Activated CD4-positive, alpha-beta T cell treated with anti-CD3 and anti-CD28 coated beads, Interleukin-2, Interleukin-6, amounts not matched to agents 100 ng/mL and 50 ng/mL, durations not matched to agents 16 hours and 8 hours (primary cell): ENCODE measurements at regions not wholly inside any gene's neighbourhood (a gene's known extent, or its start where the extent isn't known, plus 50 kb on each side); places are given as distances from the start of the nearest gene placed in this dataset.
"Not testable (repeated sequence)": the region's sequence is repeated elsewhere in the genome, so short reads cannot be mapped to it uniquely, and the experiment has no call there.

Source experiments
- DNase-seq: peaks from one replicate; pipeline ENCODE4 v3.0.0-alpha.2; 2020

DNA sequence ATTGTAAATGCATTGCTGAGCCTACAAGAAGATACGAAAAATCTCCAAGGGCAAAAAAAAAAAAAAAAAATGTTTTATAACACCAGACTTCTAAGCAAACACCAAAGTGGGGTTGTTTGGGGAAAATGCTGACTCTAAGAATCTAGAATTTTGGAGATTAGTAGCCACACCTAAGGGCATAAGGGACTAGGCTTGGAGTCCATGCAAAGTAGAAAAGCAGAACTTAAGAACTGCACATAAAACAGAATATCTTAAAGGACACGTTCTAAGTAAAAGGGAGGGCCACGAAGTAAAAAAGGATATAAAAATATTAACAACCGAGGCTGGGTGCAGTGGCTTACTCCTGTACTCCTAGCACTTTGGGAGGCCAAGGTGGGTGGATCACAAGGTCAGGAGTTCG lies 269.8 kb upstream of the AUTS2 start:
- no peak for DNase-seq

GRCh38 chr7:69334701-69335100 lies 263.6 kb upstream of the AUTS2 start:
- no peak for DNase-seq

- no peak for DNase-seq
These were observed 262.9 kb upstream of the AUTS2 start for GRCh38 chr7:69335331-69335730.

- no peak for DNase-seq
These were observed 261.3 kb upstream of the AUTS2 start for GRCh38 chr7:69336976-69337375.

- no peak for DNase-seq
These were observed 260.1 kb upstream of the AUTS2 start for GRCh38 chr7:69338144-69338543.

GRCh38 chr7:69341288-69341687 lies 257.0 kb upstream of the AUTS2 start:
- DNase-seq, result no peak

- no peak for DNase-seq
These were observed 256.0 kb upstream of the AUTS2 start for GRCh38 chr7:69342154-69342884.

GRCh38 chr7:69349291-69349690 lies 249.0 kb upstream of the AUTS2 start:
- no peak for DNase-seq

GRCh38 chr7:69358163-69358821 lies 240.0 kb upstream of the AUTS2 start:
- no peak for DNase-seq

DNA sequence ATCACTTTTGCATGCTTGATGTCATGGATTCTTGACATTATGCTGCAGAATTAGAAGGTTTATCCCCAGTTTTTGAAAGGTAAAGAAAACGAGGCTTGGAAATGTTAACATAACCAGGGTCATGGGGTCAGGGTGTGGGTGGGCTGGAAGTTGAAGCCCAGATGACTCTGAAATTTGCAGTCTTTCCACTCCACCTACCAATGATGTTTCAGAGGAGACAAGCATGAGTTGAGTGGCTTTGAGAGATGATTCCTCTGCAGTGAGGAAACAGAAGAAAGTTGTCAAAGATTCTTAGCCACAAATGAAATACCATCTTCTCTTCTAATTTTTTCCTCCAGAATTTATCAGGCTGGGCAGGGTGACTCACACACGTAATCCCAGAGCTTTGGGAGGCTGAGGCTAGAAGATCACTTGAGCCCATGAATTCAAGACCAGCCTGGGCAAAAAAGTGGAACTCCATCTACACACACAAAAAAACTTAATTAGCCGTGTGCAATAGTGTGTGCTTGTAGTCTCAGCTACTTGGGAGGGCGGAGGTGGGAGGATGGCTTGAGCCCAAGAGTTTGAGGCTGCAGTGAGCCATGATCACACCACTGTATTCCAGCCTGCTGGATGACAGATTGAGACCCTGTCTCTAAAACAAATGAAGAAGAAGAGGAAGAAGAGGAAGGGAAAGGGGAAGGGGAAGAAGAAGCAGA lies 239.1 kb upstream of the AUTS2 start:
- no peak for DNase-seq

DNA sequence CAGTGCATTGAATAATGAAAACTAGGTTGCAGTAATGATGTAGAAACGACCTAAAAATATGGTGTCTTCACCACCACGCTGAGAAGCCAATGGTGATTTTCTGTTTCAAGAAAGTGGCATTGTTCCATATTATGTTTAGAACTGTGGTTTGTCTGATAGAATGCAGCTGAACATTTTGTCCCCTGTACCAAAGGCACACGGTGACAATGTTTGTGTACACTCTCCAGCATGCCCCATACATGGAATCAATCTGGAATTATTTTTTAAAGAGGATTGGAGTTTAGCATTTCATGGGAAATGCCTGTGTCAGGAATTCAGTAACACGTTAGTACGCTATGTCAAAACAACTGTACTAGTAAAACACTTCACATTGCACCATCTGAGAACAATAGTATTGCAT lies 237.4 kb upstream of the AUTS2 start:
- no peak for DNase-seq

GRCh38 chr7:69363136-69363535 lies 235.1 kb upstream of the AUTS2 start:
- DNase-seq, result no peak

GRCh38 chr7:69364813-69365643 lies 233.2 kb upstream of the AUTS2 start:
- no peak for DNase-seq

- no peak for DNase-seq
These were observed 232.6 kb upstream of the AUTS2 start for GRCh38 chr7:69365651-69366192.

GRCh38 chr7:69367780-69368179 lies 230.5 kb upstream of the AUTS2 start:
- no peak for DNase-seq

- DNase-seq, result no peak
These were observed 224.9 kb upstream of the AUTS2 start for GRCh38 chr7:69373171-69374043.

DNA sequence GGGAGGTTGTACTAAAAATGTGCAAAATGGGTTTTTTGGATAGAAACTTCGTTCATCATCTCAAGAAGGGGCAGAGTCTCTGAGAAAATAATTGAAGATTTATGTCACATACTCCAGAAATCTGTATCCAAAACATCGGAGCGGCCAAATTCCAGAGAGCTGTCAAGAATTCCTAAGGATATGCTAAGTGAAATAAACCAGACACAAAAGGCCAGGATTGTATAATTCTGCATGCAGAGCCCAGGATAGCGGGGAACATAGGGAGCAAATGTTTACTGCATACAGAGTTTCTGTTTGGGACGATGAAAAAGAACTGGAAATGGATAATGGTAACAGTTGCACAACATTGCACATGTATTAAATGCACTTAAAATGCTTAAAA lies 224.2 kb upstream of the AUTS2 start:
- no peak for DNase-seq

GRCh38 chr7:69377191-69377590 lies 221.1 kb upstream of the AUTS2 start:
- DNase-seq, result no peak

DNA sequence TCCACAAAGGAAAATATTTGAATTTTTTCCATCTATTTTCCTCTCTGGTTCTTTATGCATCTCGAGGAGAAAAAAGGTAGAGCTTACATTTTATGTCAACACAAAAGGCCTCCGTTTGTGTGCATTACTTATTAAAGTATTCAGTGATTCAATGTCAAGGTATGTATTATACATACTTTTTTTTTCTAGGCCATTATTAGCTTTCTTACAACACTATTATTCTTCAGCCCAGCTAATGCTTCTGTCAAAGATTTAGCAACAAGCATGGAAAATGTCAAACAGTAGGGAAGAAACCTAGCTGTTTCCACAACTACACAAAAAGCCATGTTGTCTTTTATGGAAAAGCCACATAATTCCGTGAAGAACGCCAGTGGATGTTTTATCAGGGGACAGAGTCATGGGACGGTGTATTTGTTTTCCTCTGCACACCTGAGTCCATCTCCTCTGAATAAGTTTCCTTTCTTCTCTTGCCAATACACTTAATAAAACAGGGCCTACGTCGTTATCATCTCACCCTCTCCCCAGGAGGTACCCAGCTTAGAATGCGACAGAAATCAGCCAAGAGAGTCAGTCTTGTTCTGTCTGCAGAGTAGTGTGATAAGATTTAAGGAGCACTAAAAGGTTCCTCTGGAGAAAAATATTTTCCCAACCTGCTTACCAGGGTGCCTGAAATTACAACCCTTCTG lies 209.7 kb upstream of the AUTS2 start:
- DNase-seq, result no peak

DNA sequence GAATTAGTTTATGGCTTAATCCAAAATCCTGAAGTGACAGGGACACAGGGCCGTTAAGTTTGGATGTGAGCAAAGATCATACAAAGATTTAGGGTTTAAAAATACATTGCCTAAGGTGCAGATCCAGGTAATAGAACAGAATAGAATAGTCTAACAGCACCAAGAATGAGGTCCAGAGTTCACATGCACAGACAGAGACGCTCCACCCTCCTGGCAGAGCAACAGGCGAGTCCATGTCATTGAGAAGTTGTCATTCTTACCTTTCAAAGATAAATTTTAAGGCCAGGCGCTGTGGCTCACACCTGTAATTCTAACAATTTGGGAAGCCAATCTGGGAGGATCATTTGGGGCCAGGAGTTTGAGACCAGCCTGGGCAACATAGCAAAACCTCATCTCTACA lies 209.1 kb upstream of the AUTS2 start:
- DNase-seq, result no peak

DNA sequence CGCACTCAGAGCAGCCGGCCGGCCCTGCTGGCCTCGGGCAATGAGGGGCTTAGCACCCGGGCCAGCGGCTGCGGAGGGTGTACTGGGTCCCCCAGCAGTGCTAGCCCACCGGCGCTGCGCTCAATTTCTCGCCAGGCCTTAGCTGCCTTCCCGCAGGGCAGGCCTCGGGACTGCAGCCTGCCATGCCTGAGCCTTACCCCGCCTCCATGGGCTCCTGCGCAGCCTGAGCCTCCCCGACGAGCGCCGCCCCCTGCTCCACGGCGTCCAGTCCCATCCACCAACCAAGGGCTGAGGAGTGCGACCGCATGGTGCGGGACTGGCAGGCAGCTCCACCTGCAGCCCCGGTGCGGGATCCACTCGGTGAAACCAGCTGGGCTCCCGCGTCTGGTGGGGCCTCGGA lies 204.4 kb upstream of the AUTS2 start:
- DNase-seq, result not testable (repeated sequence)
